SU-DHL-6 (cell line): ENCODE measurements at regions not wholly inside any gene's neighbourhood (a gene's known extent, or its start where the extent isn't known, plus 50 kb on each side); places are given as distances from the start of the nearest gene placed in this dataset.

Experiments
- CTCF ChIP-seq: fragments of 200-600 bp; sonication (generic); IDR thresholded peaks from one replicate; pipeline ENCODE4 v1.5.1; 2017; ENCODE audit warnings: antibody characterized with exemption, mild to moderate bottlenecking, low read length, moderate library complexity; ENCODE audit not compliant: insufficient read depth, poor library complexity, severe bottlenecking
- EZH2phosphoT487 ChIP-seq: fragments of 200-600 bp; sonication (generic), shearing (Covaris generic); conservative IDR thresholded peaks from 2 replicates; pipeline ENCODE4 v1.6.1; 2018; ENCODE audit warnings: mild to moderate bottlenecking, antibody characterized with exemption, low read length, moderate library complexity, mixed read lengths

GRCh38 chr6:82017288-82017687 lies 230.3 kb downstream of the IBTK start:
- TF ChIP-seq CTCF (no peak), EZH2phosphoT487 (no peak)
